ENCODE measurements at regions not wholly inside any gene's neighbourhood (a gene's known extent, or its start where the extent isn't known, plus 50 kb on each side); places are given as distances from the start of the nearest gene placed in this dataset.

- no peak overlapping the region for H3K4me3 Mint-ChIP-seq
- DNase-seq (no peak), ATAC-seq (ENCODE audit: low read depth) (no peak)
- H3K36me3 Mint-ChIP-seq = no peaks in the 10 kb centered on the region
- H3K27ac Mint-ChIP-seq = no peak overlapping the region
- POLR2A ChIA-PET = no interaction called here
- no peaks in the 10 kb centered on the region for H3K4me1 Mint-ChIP-seq
- H3K9me3 Mint-ChIP-seq = no peaks in the 10 kb centered on the region
- H3K27me3 Mint-ChIP-seq = peaks cover 2% of the 10 kb centered on the region
Measured at GRCh38 chr7:93779115-93779514, 111.4 kb downstream of the TFPI2 start.

- Mint-ChIP-seq H3K4me1 (no peaks in the 10 kb centered on the region), H3K4me3 (no peak overlapping the region), H3K27me3 (peaks cover 2% of the 10 kb centered on the region), H3K9me3 (no peaks in the 10 kb centered on the region), H3K36me3 (no peaks in the 10 kb centered on the region), H3K27ac (no peak overlapping the region)
- POLR2A ChIA-PET = no interaction called here
- ATAC-seq (ENCODE audit: low read depth) (no peak), DNase-seq (no peak)
Measured at GRCh38 chr7:93778384-93778783, 112.2 kb downstream of the TFPI2 start.

- H3K9me3 Mint-ChIP-seq = no peaks in the 10 kb centered on the region
- no peak for ATAC-seq (ENCODE audit: low read depth)
- H3K36me3 Mint-ChIP-seq = no peaks in the 10 kb centered on the region
- H3K27ac Mint-ChIP-seq = no peak overlapping the region
- no peak overlapping the region for H3K4me3 Mint-ChIP-seq
- POLR2A ChIA-PET = no interaction called here
- no peak for DNase-seq
- H3K4me1 Mint-ChIP-seq = no peaks in the 10 kb centered on the region
- H3K27me3 Mint-ChIP-seq = peaks cover 2% of the 10 kb centered on the region
Measured at GRCh38 chr7:93773446-93773845, 117.1 kb downstream of the TFPI2 start.

GRCh38 chr7:93765475-93765874, 125.1 kb downstream of the TFPI2 start:
- H3K36me3 Mint-ChIP-seq = no peaks in the 10 kb centered on the region
- no peak for ATAC-seq (ENCODE audit: low read depth)
- H3K4me1 Mint-ChIP-seq = no peaks in the 10 kb centered on the region
- H3K9me3 Mint-ChIP-seq = peaks cover 2% of the 10 kb centered on the region
- H3K27me3 Mint-ChIP-seq = no peaks in the 10 kb centered on the region
- POLR2A ChIA-PET = no interaction called here
- H3K27ac Mint-ChIP-seq = no peak overlapping the region
- DNase-seq = no peak
- H3K4me3 Mint-ChIP-seq = no peak overlapping the region

- Mint-ChIP-seq H3K4me3 (no peak overlapping the region), H3K36me3 (no peaks in the 10 kb centered on the region), H3K4me1 (no peaks in the 10 kb centered on the region), H3K27ac (no peak overlapping the region), H3K27me3 (no peaks in the 10 kb centered on the region), H3K9me3 (no peaks in the 10 kb centered on the region)
- ATAC-seq (ENCODE audit: low read depth) (no peak), DNase-seq (no peak)
- POLR2A ChIA-PET = no interaction called here
Measured at GRCh38 chr7:93758631-93759030, 131.9 kb downstream of the TFPI2 start.

- no peak for DNase-seq
Measured at GRCh38 chr7:93757426-93757825, 133.1 kb downstream of the TFPI2 start.

GRCh38 chr7:93756890-93757289, 133.7 kb downstream of the TFPI2 start:
- POLR2A ChIA-PET = no interaction called here
- H3K4me1 Mint-ChIP-seq = no peaks in the 10 kb centered on the region
- no peak overlapping the region for H3K27ac Mint-ChIP-seq
- no peaks in the 10 kb centered on the region for H3K9me3 Mint-ChIP-seq
- H3K4me3 Mint-ChIP-seq = no peak overlapping the region
- DNase-seq (no peak), ATAC-seq (ENCODE audit: low read depth) (no peak)
- H3K27me3 Mint-ChIP-seq = no peaks in the 10 kb centered on the region
- H3K36me3 Mint-ChIP-seq = no peaks in the 10 kb centered on the region

More at GRCh38 chr7:93757426-93757825, 133.1 kb downstream of the TFPI2 start:
- Mint-ChIP-seq H3K4me3 (no peak overlapping the region), H3K27me3 (no peaks in the 10 kb centered on the region), H3K9me3 (no peaks in the 10 kb centered on the region), H3K36me3 (no peaks in the 10 kb centered on the region), H3K4me1 (no peaks in the 10 kb centered on the region), H3K27ac (no peak overlapping the region)
- POLR2A ChIA-PET = no interaction called here
- ATAC-seq (ENCODE audit: low read depth) = no peak

- ATAC-seq (ENCODE audit: low read depth) (no peak), DNase-seq (no peak)
- Mint-ChIP-seq H3K4me3 (no peak overlapping the region), H3K4me1 (no peaks in the 10 kb centered on the region), H3K27me3 (no peaks in the 10 kb centered on the region), H3K36me3 (no peaks in the 10 kb centered on the region), H3K9me3 (no peaks in the 10 kb centered on the region), H3K27ac (no peak overlapping the region)
- POLR2A ChIA-PET = no interaction called here
Measured at GRCh38 chr7:93751421-93751820, 139.1 kb downstream of the TFPI2 start.

- Mint-ChIP-seq H3K27me3 (no peaks in the 10 kb centered on the region), H3K36me3 (no peaks in the 10 kb centered on the region), H3K4me3 (no peak overlapping the region), H3K27ac (no peak overlapping the region), H3K9me3 (no peaks in the 10 kb centered on the region), H3K4me1 (no peaks in the 10 kb centered on the region)
- POLR2A ChIA-PET = no interaction called here
- DNase-seq (no peak), ATAC-seq (ENCODE audit: low read depth) (no peak)
Measured at GRCh38 chr7:93750986-93751385, 139.6 kb downstream of the TFPI2 start.

- DNase-seq = no peak
- Mint-ChIP-seq H3K9me3 (no peaks in the 10 kb centered on the region), H3K27me3 (no peaks in the 10 kb centered on the region), H3K4me1 (no peaks in the 10 kb centered on the region), H3K4me3 (no peak overlapping the region), H3K36me3 (no peaks in the 10 kb centered on the region), H3K27ac (no peak overlapping the region)
- POLR2A ChIA-PET = no interaction called here
- no peak for ATAC-seq (ENCODE audit: low read depth)
Measured at GRCh38 chr7:93747019-93747418, 143.5 kb downstream of the TFPI2 start.

- Mint-ChIP-seq H3K27ac (no peak overlapping the region), H3K4me3 (no peak overlapping the region), H3K36me3 (no peaks in the 10 kb centered on the region), H3K9me3 (no peaks in the 10 kb centered on the region), H3K27me3 (no peaks in the 10 kb centered on the region), H3K4me1 (no peaks in the 10 kb centered on the region)
- ATAC-seq (ENCODE audit: low read depth) (no peak), DNase-seq (no peak)
- POLR2A ChIA-PET = no interaction called here
Measured at GRCh38 chr7:93739424-93739823, 151.1 kb downstream of the TFPI2 start.

- Mint-ChIP-seq H3K4me3 (no peak overlapping the region), H3K36me3 (no peaks in the 10 kb centered on the region), H3K9me3 (no peaks in the 10 kb centered on the region), H3K4me1 (no peaks in the 10 kb centered on the region), H3K27ac (no peak overlapping the region), H3K27me3 (no peaks in the 10 kb centered on the region)
- ATAC-seq (ENCODE audit: low read depth) (no peak), DNase-seq (no peak)
- POLR2A ChIA-PET = no interaction called here
Measured at GRCh38 chr7:93737953-93738352, 152.6 kb downstream of the TFPI2 start.

- DNase-seq (no peak), ATAC-seq (ENCODE audit: low read depth) (no peak)
- Mint-ChIP-seq H3K27me3 (no peaks in the 10 kb centered on the region), H3K4me1 (no peaks in the 10 kb centered on the region), H3K4me3 (no peak overlapping the region), H3K36me3 (no peaks in the 10 kb centered on the region), H3K9me3 (no peaks in the 10 kb centered on the region), H3K27ac (no peak overlapping the region)
- POLR2A ChIA-PET = no interaction called here
Measured at GRCh38 chr7:93736668-93737369, 153.7 kb downstream of the TFPI2 start.

GRCh38 chr7:93728292-93728691, 153.8 kb upstream of the CALCR start:
- H3K27me3 Mint-ChIP-seq = peaks cover 2% of the 10 kb centered on the region
- DNase-seq = no peak
- POLR2A ChIA-PET = interaction anchor here (0.7 kb wide), 1 partner anchor 672 kb away, joined by 3 read pairs; no protein-coding TSS in a partner anchor
- no peak overlapping the region for H3K4me3 Mint-ChIP-seq
- no peak overlapping the region for H3K27ac Mint-ChIP-seq
- no peak for ATAC-seq (ENCODE audit: low read depth)
- H3K36me3 Mint-ChIP-seq = no peaks in the 10 kb centered on the region
- no peaks in the 10 kb centered on the region for H3K9me3 Mint-ChIP-seq
- no peaks in the 10 kb centered on the region for H3K4me1 Mint-ChIP-seq

GRCh38 chr7:93725954-93726353, 151.4 kb upstream of the CALCR start:
- Mint-ChIP-seq H3K27me3 (peaks cover 1% of the 10 kb centered on the region), H3K36me3 (no peaks in the 10 kb centered on the region), H3K4me1 (no peaks in the 10 kb centered on the region), H3K27ac (no peak overlapping the region), H3K9me3 (no peaks in the 10 kb centered on the region), H3K4me3 (no peak overlapping the region)
- no peak for DNase-seq
- POLR2A ChIA-PET = no interaction called here
- no peak for ATAC-seq (ENCODE audit: low read depth)
